GM23248 (cell line): ENCODE measurements at regions not wholly inside any gene's neighbourhood (a gene's known extent, or its start where the extent isn't known, plus 50 kb on each side); places are given as distances from the start of the nearest gene placed in this dataset.
"Not testable (repeated sequence)": the region's sequence is repeated elsewhere in the genome, so short reads cannot be mapped to it uniquely, and the experiment has no call there.

Experiments used
- DNase-seq: peaks from one replicate; pipeline ENCODE4 v3.0.0-alpha.2; 2015
- H2AFZ ChIP-seq: fragments of 200-600 bp; sonication (generic); 2 replicates; pipeline ENCODE4 v1.6.1; 2016; ENCODE audit warnings: antibody characterized with exemption
- H3F3A ChIP-seq: fragments of 200-600 bp; sonication (generic); 2 replicates; pipeline ENCODE4 v1.6.1; 2016; ENCODE audit warnings: mild to moderate bottlenecking, antibody characterized with exemption, mixed run types; ENCODE audit not compliant: insufficient read depth
- H3K27ac ChIP-seq: fragments of 200-600 bp; sonication (generic); 2 replicates; pipeline ENCODE4 v1.5.1; 2016; ENCODE audit warnings: mild to moderate bottlenecking
- H3K27me3 ChIP-seq: fragments of 200-600 bp; sonication (generic); replicated peaks from 2 replicates; pipeline ENCODE4 v1.6.1; 2016; ENCODE audit warnings: mild to moderate bottlenecking; ENCODE audit not compliant: insufficient read depth
- H3K36me3 ChIP-seq: fragments of 200-600 bp; sonication (generic); 2 replicates; pipeline ENCODE4 v1.6.1; 2016; ENCODE audit warnings: low read depth, mild to moderate bottlenecking
- H3K4me1 ChIP-seq: fragments of 200-600 bp; sonication (generic); 2 replicates; pipeline ENCODE4 v1.6.1; 2016; ENCODE audit warnings: mild to moderate bottlenecking; ENCODE audit not compliant: insufficient read depth
- H3K4me2 ChIP-seq: fragments of 200-600 bp; sonication (generic); one replicate; pipeline ENCODE4 v1.6.1; 2016; ENCODE audit warnings: mild to moderate bottlenecking; ENCODE audit not compliant: unreplicated experiment
- H3K4me3 ChIP-seq: fragments of 200-600 bp; sonication (generic); 2 replicates; pipeline ENCODE4 v1.5.1; 2016; ENCODE audit warnings: mild to moderate bottlenecking
- H3K79me2 ChIP-seq: fragments of 200-600 bp; sonication (generic); 2 replicates; pipeline ENCODE4 v1.6.1; 2016; ENCODE audit warnings: mild to moderate bottlenecking; ENCODE audit not compliant: insufficient read depth
- H3K9ac ChIP-seq: fragments of 200-600 bp; sonication (generic); 2 replicates; pipeline ENCODE4 v1.6.1; 2016; ENCODE audit warnings: mild to moderate bottlenecking
- H3K9me2 ChIP-seq: fragments of 200-600 bp; sonication (generic); 2 replicates; pipeline ENCODE4 v1.6.1; 2016; ENCODE audit warnings: mixed run types, mild to moderate bottlenecking, moderate library complexity; ENCODE audit not compliant: insufficient read depth
- H3K9me3 ChIP-seq: fragments of 200-600 bp; sonication (generic); one replicate; pipeline ENCODE4 v1.6.1; 2017; ENCODE audit warnings: low read depth
- H4K20me1 ChIP-seq: fragments of 200-600 bp; sonication (generic); 2 replicates; pipeline ENCODE4 v1.6.0; 2016; ENCODE audit not compliant: insufficient read depth
- EZH2 ChIP-seq: fragments of 200-600 bp; sonication (generic); IDR thresholded peaks from 2 replicates; pipeline ENCODE4 v1.6.1; 2018; ENCODE audit warnings: antibody characterized with exemption, mild to moderate bottlenecking; ENCODE audit not compliant: insufficient read depth, poor library complexity, severe bottlenecking
- EZH2phosphoT487 ChIP-seq: fragments of 200-600 bp; sonication (generic); IDR thresholded peaks from 2 replicates; pipeline ENCODE4 v1.6.1; 2018; ENCODE audit warnings: antibody characterized with exemption, moderate library complexity, mild to moderate bottlenecking, low read depth; ENCODE audit not compliant: insufficient read depth
- WGBS, 2 experiments: methylation state at CpG; one replicate each; pipeline ENCODE4 v1.1.6; 2015 to 2017; ENCODE audit warnings: low lambda C conversion rate in 2 of 2, low coverage in 1 of 2; ENCODE audit errors: missing lambda C conversion rate in 2 of 2; 5-methylcytosine and 5-hydroxymethylcytosine counted together
- in situ Hi-C: fragments of 300-500 bp; cut with MboI; formaldehyde crosslinking; loops from 2 replicates; pipeline ENCODE4 v1.15.0; 2020

DNA sequence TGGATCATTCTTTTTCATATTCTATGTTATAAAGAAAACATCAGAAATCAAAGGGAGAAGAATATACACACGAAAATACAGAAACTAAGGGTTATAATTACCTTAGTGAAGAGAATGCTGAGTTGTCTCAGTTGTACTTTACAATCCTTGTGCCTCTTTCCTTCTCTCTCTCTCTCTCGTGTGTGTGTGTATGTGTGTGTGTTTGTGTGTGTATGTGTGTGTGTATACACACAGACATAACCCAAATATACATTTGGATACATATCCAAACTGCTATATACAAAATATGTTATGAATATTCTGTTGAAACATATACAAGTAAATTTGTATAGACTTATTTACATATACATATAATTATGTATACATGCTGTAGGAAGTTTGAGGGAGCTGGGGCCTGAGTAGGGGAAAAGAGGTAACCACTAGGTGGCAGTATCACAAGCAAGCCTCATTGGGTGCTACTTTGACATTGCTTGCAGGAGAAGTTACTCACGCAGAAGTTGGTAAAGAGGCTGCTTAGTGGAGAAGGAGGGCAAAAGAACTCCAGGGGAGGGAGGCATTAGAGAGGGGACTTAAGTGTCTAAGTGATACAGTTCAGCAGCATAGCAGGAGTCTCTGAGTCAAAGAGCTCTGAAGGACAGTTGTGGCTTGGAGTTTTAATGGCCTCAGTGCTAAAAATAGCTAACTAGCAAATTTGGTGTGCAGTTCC, 465.1 kb upstream of the PCDH20 start:
- Histone ChIP-seq H3K4me3 (no peak overlapping the region), H3K36me3 (no peaks in the 10 kb centered on the region), H3K9me3 (peaks cover 4% of the 10 kb centered on the region), H3K4me1 (no peaks in the 10 kb centered on the region), H2AFZ (no peak overlapping the region), H3K4me2 (no peak overlapping the region), H3F3A (no peaks in the 10 kb centered on the region), H3K9ac (no peak overlapping the region), H4K20me1 (no peaks in the 10 kb centered on the region), H3K27ac (no peak overlapping the region), H3K27me3 (no peaks in the 10 kb centered on the region), H3K9me2 (no peaks in the 10 kb centered on the region), H3K79me2 (no peaks in the 10 kb centered on the region)
- peak; percentile 6 for DNase-seq
- in situ Hi-C loops, result no loop called here
- TF ChIP-seq EZH2phosphoT487 (no peak), EZH2 (no peak)
- WGBS, 2 experiments, result 14 to 20% methylated on average over 3 of the region's 3 CpGs

DNA sequence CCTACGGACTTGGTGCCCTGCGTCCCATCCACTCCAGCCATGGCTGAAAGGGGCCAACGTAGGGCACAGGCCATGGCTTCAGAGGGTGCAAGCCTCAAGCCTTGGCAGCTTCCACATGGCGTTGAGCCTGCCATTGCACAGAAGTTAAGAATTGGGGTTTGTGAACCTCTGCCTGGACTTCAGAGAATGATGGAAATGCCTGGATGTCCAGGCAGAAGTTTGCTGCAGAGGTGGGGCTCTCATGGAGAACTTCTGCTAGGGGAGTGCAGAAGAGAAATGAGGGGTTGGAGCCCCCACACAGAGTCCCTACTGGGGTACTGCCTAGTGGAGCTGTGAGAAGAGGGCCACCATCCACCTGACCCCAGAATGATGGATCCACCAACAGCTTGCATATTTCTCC, 462.9 kb upstream of the PCDH20 start:
- H2AFZ ChIP-seq, H3K9me3 ChIP-seq, H3K27ac ChIP-seq, H3F3A ChIP-seq, H3K9me2 ChIP-seq, H3K9ac ChIP-seq, H3K4me2 ChIP-seq, H3K79me2 ChIP-seq, H3K27me3 ChIP-seq, H3K36me3 ChIP-seq, H4K20me1 ChIP-seq, DNase-seq, H3K4me3 ChIP-seq, in situ Hi-C loops, H3K4me1 ChIP-seq: not testable (repeated sequence)
- WGBS, 2 experiments, result 12 to 21% methylated on average over 4 of the region's 4 CpGs

DNA sequence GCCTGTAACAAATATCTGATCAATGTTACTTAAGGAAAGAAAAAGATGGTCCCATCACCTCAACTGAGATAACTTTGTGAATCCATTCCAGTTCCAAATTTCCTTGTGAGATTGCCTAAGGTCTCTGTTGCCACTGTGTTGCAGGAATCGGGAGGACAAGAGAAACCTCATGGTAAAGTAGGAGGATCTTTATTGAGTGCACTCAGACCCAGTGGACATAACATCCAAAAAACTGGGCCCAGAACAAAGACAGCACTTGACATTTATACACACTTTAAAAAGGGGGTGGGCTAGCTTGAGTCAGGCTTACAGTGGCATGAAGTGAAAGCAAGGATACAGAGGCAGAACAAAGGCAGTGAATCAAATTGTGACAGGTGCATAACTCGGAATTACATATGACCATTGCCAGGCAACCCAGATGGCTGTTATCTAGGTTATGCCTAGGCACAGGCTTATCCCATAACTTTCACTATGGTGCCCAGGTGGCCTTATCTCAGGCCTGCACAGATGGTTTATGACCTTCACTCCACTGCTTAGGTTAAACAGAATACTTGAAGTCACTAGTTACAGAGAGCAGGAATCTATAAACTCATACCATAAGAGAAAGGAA, 459.4 kb upstream of the PCDH20 start:
- H3K9ac ChIP-seq, result no peak overlapping the region
- TF ChIP-seq EZH2 (no peak), EZH2phosphoT487 (no peak)
- H4K20me1 ChIP-seq, result no peaks in the 10 kb centered on the region
- no peak for DNase-seq
- H3K36me3 ChIP-seq, result no peaks in the 10 kb centered on the region
- no peaks in the 10 kb centered on the region for H3K79me2 ChIP-seq
- H2AFZ ChIP-seq, result no peak overlapping the region
- in situ Hi-C loops, result no loop called here
- H3K9me2 ChIP-seq, result no peaks in the 10 kb centered on the region
- no peak overlapping the region for H3K4me2 ChIP-seq
- no peaks in the 10 kb centered on the region for H3K9me3 ChIP-seq
- no peak overlapping the region for H3K4me3 ChIP-seq
- H3K27ac ChIP-seq, result no peak overlapping the region
- no peaks in the 10 kb centered on the region for H3K27me3 ChIP-seq
- 3 to 14% methylated on average over 2 of the region's 2 CpGs for WGBS, 2 experiments
- H3K4me1 ChIP-seq, result no peaks in the 10 kb centered on the region
- H3F3A ChIP-seq, result no peaks in the 10 kb centered on the region

DNA sequence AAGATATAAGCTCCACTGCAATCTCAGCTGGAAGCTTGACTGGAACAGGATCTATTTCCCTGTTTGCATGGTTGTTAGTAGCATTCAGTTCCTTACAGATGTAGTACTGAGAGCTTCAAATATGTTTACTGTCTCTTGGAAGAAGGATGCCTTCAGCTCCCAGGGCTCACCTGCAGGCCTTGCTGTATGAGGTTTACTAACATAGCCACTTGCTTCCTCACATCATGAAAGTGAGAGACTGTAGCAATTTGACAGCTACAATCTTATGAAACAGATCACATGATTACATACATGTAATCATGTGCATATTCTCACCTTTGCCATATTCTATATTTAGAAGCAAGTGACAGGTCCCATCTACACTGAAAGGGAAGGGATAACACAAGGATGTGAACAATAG, 458.1 kb upstream of the PCDH20 start:
- no peaks in the 10 kb centered on the region for H3K9me2 ChIP-seq
- no peak overlapping the region for H3K4me2 ChIP-seq
- H3K27me3 ChIP-seq, result no peaks in the 10 kb centered on the region
- H3K79me2 ChIP-seq, result no peaks in the 10 kb centered on the region
- H4K20me1 ChIP-seq, result no peaks in the 10 kb centered on the region
- in situ Hi-C loops, result no loop called here
- H2AFZ ChIP-seq, result no peak overlapping the region
- no peak overlapping the region for H3K4me3 ChIP-seq
- no peak for DNase-seq
- H3K27ac ChIP-seq, result no peak overlapping the region
- H3K9ac ChIP-seq, result no peak overlapping the region
- no peaks in the 10 kb centered on the region for H3K9me3 ChIP-seq
- no peaks in the 10 kb centered on the region for H3K36me3 ChIP-seq
- no peaks in the 10 kb centered on the region for H3F3A ChIP-seq
- no peaks in the 10 kb centered on the region for H3K4me1 ChIP-seq
- TF ChIP-seq EZH2 (no peak), EZH2phosphoT487 (no peak)

DNA sequence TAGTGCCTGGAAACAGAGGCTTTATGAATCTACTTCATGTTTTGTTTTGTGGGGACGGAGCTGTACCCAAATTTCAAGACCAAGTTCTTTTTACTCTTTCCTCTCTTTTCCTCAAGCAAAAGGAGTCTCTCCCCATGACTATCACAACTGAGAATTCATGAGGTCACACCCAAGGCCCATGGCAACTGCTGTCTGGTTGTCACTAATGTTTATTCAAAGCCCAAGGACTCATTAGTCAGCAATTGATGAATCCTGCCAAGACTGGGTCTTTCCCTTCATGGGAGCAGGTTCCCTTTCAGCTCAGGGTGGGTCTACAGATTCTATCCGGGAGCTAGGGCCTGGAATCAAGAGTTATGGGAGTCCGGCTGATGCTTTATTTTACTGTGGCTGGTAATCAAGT, 441.5 kb upstream of the PCDH20 start:
- Histone ChIP-seq H2AFZ (no peak overlapping the region), H3F3A (no peaks in the 10 kb centered on the region), H3K4me1 (no peaks in the 10 kb centered on the region), H3K9ac (no peak overlapping the region), H3K27me3 (no peaks in the 10 kb centered on the region), H4K20me1 (no peaks in the 10 kb centered on the region), H3K9me3 (no peaks in the 10 kb centered on the region), H3K9me2 (no peaks in the 10 kb centered on the region), H3K79me2 (no peaks in the 10 kb centered on the region), H3K4me3 (no peak overlapping the region), H3K4me2 (no peak overlapping the region), H3K27ac (no peak overlapping the region), H3K36me3 (no peaks in the 10 kb centered on the region)
- no peak for DNase-seq
- WGBS, 2 experiments, result 12 to 21% methylated on average over 3 of the region's 3 CpGs
- in situ Hi-C loops, result no loop called here
- TF ChIP-seq EZH2 (no peak), EZH2phosphoT487 (no peak)
